ENCODE measurements at regions not wholly inside any gene's neighbourhood (a gene's known extent, or its start where the extent isn't known, plus 50 kb on each side); places are given as distances from the start of the nearest gene placed in this dataset.

GRCh38 chr5:60538426-60538825 lies 161.5 kb downstream of the DEPDC1B start:
- BruUV-seq (replicated peaks), result no TSS peak
- POLR2A ChIA-PET (ENCODE audit: low non-redundant PET), result no interaction called here
- intact Hi-C loops (cut with micrococcal nuclease; ENCODE audit: unreplicated experiment), result no loop called here
- Histone ChIP-seq H3K27ac (ENCODE audit: low read depth, low read length, poor library complexity, severe bottlenecking) (no peak overlapping the region), H3K27me3 (replicated peaks; ENCODE audit: insufficient read depth, low read depth, low read length, poor library complexity) (peaks cover 27% of the 10 kb centered on the region), H3K4me3 (ENCODE audit: low read depth, low read length, poor library complexity, severe bottlenecking) (no peak overlapping the region), H3K9me3 (ENCODE audit: low read depth, low read length, poor library complexity, severe bottlenecking) (no peaks in the 10 kb centered on the region), H3K36me3 (ENCODE audit: insufficient read depth, low read length, poor library complexity, severe bottlenecking) (no peaks in the 10 kb centered on the region), H3K4me1 (ENCODE audit: insufficient read depth, low read length, poor library complexity, severe bottlenecking) (no peaks in the 10 kb centered on the region)
- CTCF ChIA-PET, result no interaction called here
- DNase-seq (ENCODE audit: low spot score), result no peak
- TF ChIP-seq EZH2 (IDR thresholded peaks at IDR 0.05; ENCODE audit: borderline replicate concordance, low read depth, low read length, poor library complexity, severe bottlenecking) (no peak), CTCF (conservative IDR thresholded peaks at IDR 0.05; ENCODE audit: low read depth, low read length) (no peak)

GRCh38 chr5:60535951-60536350 lies 164.0 kb downstream of the DEPDC1B start:
- TF ChIP-seq EZH2 (IDR thresholded peaks at IDR 0.05; ENCODE audit: borderline replicate concordance, low read depth, low read length, poor library complexity, severe bottlenecking) (no peak), CTCF (conservative IDR thresholded peaks at IDR 0.05; ENCODE audit: low read depth, low read length) (no peak)
- no peaks in the 10 kb centered on the region for H3K9me3 ChIP-seq (ENCODE audit: low read depth, low read length, poor library complexity, severe bottlenecking)
- no peak overlapping the region for H3K4me3 ChIP-seq (ENCODE audit: low read depth, low read length, poor library complexity, severe bottlenecking)
- CTCF ChIA-PET, result no interaction called here
- no TSS peak for BruUV-seq (replicated peaks)
- peaks cover 23% of the 10 kb centered on the region for H3K27me3 ChIP-seq (replicated peaks; ENCODE audit: insufficient read depth, low read depth, low read length, poor library complexity)
- POLR2A ChIA-PET (ENCODE audit: low non-redundant PET), result no interaction called here
- DNase-seq (ENCODE audit: low spot score), result no peak
- H3K27ac ChIP-seq (ENCODE audit: low read depth, low read length, poor library complexity, severe bottlenecking), result no peak overlapping the region
- intact Hi-C loops (cut with micrococcal nuclease; ENCODE audit: unreplicated experiment), result no loop called here
- no peaks in the 10 kb centered on the region for H3K36me3 ChIP-seq (ENCODE audit: insufficient read depth, low read length, poor library complexity, severe bottlenecking)
- H3K4me1 ChIP-seq (ENCODE audit: insufficient read depth, low read length, poor library complexity, severe bottlenecking), result no peaks in the 10 kb centered on the region

DNA sequence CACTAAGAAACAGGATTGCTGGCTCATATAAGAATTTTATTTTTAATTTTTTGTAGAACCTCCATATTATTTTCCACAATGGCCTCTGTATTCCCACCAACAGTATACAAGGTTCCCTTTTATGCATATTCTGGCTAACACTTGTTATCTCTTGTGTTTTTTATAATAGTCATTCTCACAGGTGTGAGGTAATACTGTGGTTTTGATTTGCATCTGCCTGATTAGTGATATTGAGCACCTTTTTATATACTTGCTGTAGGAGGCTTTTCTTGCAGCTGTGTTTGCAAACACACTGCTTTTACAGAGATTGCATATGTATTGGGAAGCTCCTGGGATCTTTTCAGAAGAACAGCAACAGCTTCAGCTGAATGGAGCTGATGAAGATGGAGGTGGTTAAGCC lies 164.8 kb downstream of the DEPDC1B start:
- H3K9me3 ChIP-seq (ENCODE audit: low read depth, low read length, poor library complexity, severe bottlenecking), result no peaks in the 10 kb centered on the region
- H3K27me3 ChIP-seq (replicated peaks; ENCODE audit: insufficient read depth, low read depth, low read length, poor library complexity), result peaks cover 18% of the 10 kb centered on the region
- intact Hi-C loops (cut with micrococcal nuclease; ENCODE audit: unreplicated experiment), result no loop called here
- H3K4me1 ChIP-seq (ENCODE audit: insufficient read depth, low read length, poor library complexity, severe bottlenecking), result no peaks in the 10 kb centered on the region
- H3K36me3 ChIP-seq (ENCODE audit: insufficient read depth, low read length, poor library complexity, severe bottlenecking), result no peaks in the 10 kb centered on the region
- H3K4me3 ChIP-seq (ENCODE audit: low read depth, low read length, poor library complexity, severe bottlenecking), result no peak overlapping the region
- ChIA-PET CTCF (no interaction called here), POLR2A (ENCODE audit: low non-redundant PET) (no interaction called here)
- no peak overlapping the region for H3K27ac ChIP-seq (ENCODE audit: low read depth, low read length, poor library complexity, severe bottlenecking)
- no TSS peak for BruUV-seq (replicated peaks)
- no peak for DNase-seq (ENCODE audit: low spot score)
- TF ChIP-seq CTCF (conservative IDR thresholded peaks at IDR 0.05; ENCODE audit: low read depth, low read length) (no peak), EZH2 (IDR thresholded peaks at IDR 0.05; ENCODE audit: borderline replicate concordance, low read depth, low read length, poor library complexity, severe bottlenecking) (no peak)

Data from A673 (cell line).